ENCODE measurements at regions not wholly inside any gene's neighbourhood (a gene's known extent, or its start where the extent isn't known, plus 50 kb on each side); places are given as distances from the start of the nearest gene placed in this dataset.

- peak; percentile 3 for DNase-seq
Measured at GRCh38 chr4:34619531-34620162, 1624.7 kb downstream of the ARAP2 start.

GRCh38 chr4:34628471-34628870 is 1615.8 kb downstream of the ARAP2 start:
- DNase-seq: no peak

GRCh38 chr4:34629451-34629850 is 1614.9 kb downstream of the ARAP2 start:
- no peak for DNase-seq

GRCh38 chr4:34633241-34633640 is 1611.1 kb downstream of the ARAP2 start:
- no peak for DNase-seq

GRCh38 chr4:34636623-34637022 is 1607.7 kb downstream of the ARAP2 start:
- DNase-seq: no peak

- no peak for DNase-seq
Measured at GRCh38 chr4:34643476-34643875, 1600.8 kb downstream of the ARAP2 start.

GRCh38 chr4:34644579-34645115 is 1599.7 kb downstream of the ARAP2 start:
- no peak for DNase-seq

- DNase-seq: no peak
Measured at GRCh38 chr4:34649716-34650115, 1594.6 kb downstream of the ARAP2 start.

GRCh38 chr4:34664051-34664450 is 1580.3 kb downstream of the ARAP2 start:
- no peak for DNase-seq

- DNase-seq: no peak
Measured at GRCh38 chr4:34676400-34676799, 1567.9 kb downstream of the ARAP2 start.

- no peak for DNase-seq
Measured at GRCh38 chr4:34678431-34678830, 1565.9 kb downstream of the ARAP2 start.

- DNase-seq: no peak
Measured at GRCh38 chr4:34679228-34679627, 1565.1 kb downstream of the ARAP2 start.

- no peak for DNase-seq
Measured at GRCh38 chr4:34709564-34709963, 1534.8 kb downstream of the ARAP2 start.

GRCh38 chr4:34718576-34719245 is 1525.6 kb downstream of the ARAP2 start:
- no peak for DNase-seq

- DNase-seq: no peak
Measured at GRCh38 chr4:34720571-34720970, 1523.7 kb downstream of the ARAP2 start.

- no peak for DNase-seq
Measured at GRCh38 chr4:34721835-34722234, 1522.5 kb downstream of the ARAP2 start.

GRCh38 chr4:34723605-34724004 is 1520.7 kb downstream of the ARAP2 start:
- DNase-seq: no peak

GRCh38 chr4:34724491-34724890 is 1519.8 kb downstream of the ARAP2 start:
- no peak for DNase-seq

- DNase-seq: no peak
Measured at GRCh38 chr4:34731070-34731469, 1513.2 kb downstream of the ARAP2 start.

- DNase-seq: no peak
Measured at GRCh38 chr4:34732176-34732950, 1512.0 kb downstream of the ARAP2 start.

GRCh38 chr4:34733185-34733941 is 1511.0 kb downstream of the ARAP2 start:
- DNase-seq: no peak

- no peak for DNase-seq
Measured at GRCh38 chr4:34766935-34767334, 1477.4 kb downstream of the ARAP2 start.

- DNase-seq: no peak
Measured at GRCh38 chr4:34767407-34767806, 1476.9 kb downstream of the ARAP2 start.

Data from right kidney (tissue), 1 donor.